ENCODE measurements at regions not wholly inside any gene's neighbourhood (a gene's known extent, or its start where the extent isn't known, plus 50 kb on each side); places are given as distances from the start of the nearest gene placed in this dataset.
"Not testable (repeated sequence)": the region's sequence is repeated elsewhere in the genome, so short reads cannot be mapped to it uniquely, and the experiment has no call there.

DNA sequence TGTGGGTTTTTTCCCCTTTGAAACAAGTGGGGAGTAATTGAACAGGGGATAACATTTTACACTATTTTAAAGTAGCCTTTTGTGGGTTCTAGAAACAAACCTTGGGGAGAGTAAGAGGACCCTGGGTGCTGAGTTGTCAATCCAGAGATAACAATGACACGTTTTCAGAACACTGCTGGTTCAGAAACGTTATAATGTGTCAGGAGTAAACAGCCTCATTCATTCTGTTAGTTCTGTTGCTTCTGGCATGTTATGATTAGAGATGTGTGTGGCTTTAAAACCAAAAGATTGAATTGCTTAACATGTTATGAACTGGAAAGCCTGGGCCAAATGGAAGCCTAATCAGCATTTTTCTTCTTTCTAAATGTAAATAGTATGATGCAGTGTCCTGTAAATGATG is 680.5 kb upstream of the NOVA1 start:
- FAIRE-seq, result no peak

DNA sequence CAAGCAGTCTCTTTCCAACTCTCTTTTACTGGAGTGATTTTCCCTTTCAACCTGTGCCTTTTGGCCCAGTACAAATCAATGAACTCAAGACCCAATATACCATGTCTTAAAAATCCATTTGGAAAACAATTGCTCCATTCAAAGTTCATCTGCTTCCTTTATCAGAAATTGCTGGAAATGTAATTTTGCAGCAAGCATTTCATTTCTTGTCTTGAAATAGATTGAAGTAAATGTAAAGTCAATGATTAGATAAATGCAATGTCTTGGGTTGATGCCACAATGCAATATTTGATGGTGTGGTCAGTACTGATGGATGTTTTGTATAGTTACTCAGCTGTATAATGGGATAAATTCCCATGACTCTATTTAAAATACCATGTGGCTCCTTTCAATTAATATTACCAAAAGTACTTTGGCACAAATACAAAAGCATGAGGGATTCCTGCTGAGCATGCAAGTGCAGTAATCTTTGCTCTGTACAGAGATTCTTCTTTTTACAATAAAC is 707.7 kb upstream of the NOVA1 start:
- FAIRE-seq, result no peak

DNA sequence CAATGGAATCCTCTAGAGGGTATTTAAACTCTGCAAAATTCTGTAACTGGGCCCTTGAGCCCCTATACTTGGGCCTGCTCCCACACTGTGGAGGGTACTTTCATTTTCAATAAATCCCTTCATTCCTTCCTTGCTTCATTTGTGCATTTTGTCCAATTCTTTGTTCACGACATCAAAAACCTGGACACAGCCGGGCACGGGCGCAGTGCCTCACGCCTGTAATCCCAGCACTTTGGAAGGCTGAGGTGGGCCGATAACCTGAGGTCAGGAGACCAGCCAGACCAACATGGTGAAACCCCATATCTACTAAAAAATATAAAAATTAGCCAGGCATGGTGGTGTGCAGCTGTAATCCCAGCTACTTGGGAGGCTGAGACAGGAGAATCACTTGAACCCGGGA is 714.9 kb upstream of the NOVA1 start:
- not testable (repeated sequence) for FAIRE-seq

DNA sequence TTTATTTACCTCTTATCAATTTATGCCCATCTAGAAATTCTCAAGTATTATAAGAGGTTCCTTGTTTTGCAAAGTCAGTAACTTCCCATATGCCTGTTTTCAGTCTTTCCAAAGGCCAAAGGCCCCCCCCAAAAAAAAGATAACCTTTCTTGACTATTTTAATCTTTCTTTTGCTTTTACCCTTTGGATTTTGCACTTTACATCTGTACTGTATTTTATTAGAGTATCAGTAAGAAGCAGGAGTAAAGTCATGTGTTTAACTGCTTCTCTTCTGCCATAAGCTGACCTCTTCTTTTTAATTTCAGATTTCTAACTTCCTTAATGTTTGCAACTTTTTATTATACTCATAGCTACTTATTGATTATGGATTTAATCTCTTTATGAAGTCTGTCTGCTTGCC is 716.4 kb upstream of the NOVA1 start:
- FAIRE-seq, result no peak

DNA sequence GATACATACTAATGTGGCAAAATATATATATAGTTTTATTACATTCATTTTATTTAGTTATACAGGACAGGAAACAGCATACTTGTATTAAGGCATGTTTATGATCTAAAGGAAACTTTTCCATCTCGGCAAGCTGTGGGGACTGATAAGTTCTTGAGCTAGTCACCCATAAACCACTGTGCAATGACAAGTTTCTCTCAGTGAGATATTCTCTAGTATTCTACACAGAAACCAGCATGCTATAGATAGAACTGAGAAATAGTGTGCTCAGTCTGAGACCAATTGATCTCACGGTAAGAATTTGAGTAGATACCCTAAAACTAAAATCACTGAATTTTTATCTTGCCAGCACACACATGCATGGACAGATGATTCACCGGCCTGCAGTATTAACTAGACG is 717.6 kb upstream of the NOVA1 start:
- FAIRE-seq, result no peak

GRCh38 chr14:27315947-27316346 is 718.1 kb upstream of the NOVA1 start:
- no peak for FAIRE-seq

GRCh38 chr14:27318774-27319420 is 721.1 kb upstream of the NOVA1 start:
- no peak for FAIRE-seq

- FAIRE-seq, result no peak
Measured at GRCh38 chr14:27320261-27320660, 722.4 kb upstream of the NOVA1 start.

DNA sequence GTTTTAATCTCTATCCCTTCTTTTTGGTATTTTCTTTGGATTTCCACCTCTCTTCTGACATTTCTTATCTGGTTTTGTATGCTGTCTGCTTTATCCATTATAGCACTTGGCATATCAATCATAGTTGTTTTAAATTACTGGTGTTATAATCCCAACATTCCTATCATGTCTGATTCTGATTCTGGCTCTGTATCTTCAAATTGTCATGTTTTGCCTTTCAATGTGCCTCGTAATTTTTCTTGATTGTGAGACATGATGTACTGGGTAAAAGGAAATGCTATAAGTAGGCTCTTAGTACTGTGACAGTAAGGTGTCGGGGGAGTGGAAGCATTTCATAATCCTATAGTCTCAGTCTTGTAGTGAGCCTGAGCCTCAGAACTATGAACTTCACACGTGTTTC is 729.3 kb upstream of the NOVA1 start:
- no peak for FAIRE-seq

DNA sequence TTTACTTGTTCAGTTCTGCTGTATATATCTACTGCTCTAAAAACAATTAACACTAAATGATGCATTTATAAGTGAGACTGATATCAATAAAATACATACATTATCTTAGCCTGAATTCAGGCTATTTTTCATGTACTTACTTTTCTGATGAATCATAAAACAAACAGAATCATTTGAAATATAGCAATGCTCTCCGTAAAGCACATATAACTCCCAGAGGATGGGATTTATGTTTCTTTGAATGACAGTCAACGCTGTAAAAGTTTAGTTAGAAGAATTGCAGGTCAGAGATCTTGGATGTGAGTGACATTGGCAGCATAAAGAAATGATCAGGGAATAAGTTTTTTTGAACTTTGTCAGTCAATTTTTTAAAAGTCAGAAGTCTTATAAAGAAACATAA is 740.2 kb upstream of the NOVA1 start:
- no peak for FAIRE-seq

DNA sequence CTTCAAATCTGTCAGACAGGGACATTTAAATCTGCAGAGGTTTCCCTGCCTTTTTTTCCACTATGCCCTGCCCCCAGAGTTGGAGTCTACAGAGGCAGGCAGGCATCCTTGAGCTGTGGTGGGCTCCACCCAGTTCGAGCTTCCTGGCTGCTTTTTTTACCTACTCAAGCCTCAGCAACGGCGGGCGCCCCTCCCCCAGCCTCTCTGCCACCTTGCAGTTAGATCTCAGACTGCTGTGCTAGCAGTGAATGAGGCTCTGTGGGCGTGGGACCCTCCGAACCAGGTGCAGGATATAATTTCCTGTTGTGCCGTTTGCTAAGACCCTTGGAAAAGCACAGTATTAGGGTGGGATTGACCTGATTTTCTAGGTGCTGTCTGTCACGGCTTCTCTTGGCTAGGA is 765.2 kb upstream of the NOVA1 start:
- FAIRE-seq, result not testable (repeated sequence)

DNA sequence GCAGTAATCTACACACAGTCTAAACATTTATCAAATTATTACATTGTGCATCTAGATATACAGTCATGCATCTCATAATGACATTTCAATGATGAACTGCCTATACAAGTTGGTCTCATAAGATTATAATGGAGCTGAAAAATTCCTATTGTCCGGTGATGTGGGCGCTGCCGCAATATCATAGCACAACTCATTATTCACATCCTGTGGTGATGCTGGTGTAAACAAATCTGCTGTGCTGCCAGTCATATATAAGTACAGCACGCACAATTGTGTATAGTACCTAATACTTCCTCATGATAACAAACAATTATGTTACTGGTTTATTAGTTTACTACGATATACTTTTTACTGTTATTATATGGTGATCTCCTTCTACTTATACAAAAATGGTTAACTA is 768.8 kb upstream of the NOVA1 start:
- FAIRE-seq, result no peak

DNA sequence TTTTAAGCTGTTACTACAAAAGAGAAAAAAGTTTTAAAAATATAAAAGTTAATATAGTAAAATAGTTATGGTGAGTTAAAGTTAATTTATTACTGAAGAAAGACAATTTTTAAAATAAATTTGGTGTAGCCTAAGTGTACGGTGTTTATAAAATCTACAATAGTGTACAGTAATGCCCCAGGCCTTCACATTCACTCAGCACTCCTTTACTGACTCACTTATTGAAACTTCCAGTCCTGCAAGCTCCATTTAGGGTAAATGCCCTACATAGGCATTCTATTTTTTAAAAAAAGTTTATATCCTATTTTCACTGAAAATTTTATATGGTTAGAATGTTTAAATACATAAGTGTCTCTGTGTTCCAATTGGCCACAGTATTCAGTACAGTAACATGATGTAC is 769.5 kb upstream of the NOVA1 start:
- peak; percentile 49 for FAIRE-seq

DNA sequence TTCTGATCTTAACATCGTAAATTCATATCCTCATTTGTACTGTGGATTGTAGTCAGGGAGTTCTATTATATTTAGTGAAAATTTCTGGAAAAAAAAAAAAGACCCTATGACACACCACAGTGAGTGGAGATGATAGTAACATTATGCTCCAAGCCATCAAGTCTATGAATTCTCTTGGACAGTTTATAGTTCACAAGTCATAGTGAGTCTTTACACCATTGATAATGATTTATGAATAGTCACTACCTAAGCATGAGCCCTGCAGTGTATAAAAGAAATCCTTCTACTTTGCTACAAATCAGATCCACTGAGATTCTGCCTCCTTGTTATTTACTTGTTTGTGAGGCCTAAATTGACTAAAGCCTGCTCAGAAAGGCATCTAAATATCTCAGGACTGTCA is 772.2 kb upstream of the NOVA1 start:
- FAIRE-seq, result no peak

DNA sequence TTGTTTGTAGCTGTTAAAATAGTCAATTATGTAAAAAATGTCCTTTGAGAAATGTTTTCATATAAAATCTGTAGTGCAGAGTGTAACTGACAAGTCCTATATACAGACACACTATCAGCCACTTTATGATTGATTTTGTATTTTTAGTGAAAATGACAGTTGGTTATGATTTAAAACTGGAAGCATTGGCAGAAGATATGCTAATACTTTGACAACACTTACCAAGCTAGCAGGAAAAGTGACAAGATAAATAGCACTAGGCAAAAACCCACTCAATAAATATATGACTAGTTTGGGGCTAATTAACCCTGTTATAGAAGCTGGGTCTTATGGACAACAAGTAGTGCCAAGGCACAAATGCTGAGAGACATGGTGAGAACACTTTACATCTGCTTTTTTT is 772.9 kb upstream of the NOVA1 start:
- FAIRE-seq, result no peak

- no peak for FAIRE-seq
Measured at GRCh38 chr14:27371209-27371608, 773.4 kb upstream of the NOVA1 start.

DNA sequence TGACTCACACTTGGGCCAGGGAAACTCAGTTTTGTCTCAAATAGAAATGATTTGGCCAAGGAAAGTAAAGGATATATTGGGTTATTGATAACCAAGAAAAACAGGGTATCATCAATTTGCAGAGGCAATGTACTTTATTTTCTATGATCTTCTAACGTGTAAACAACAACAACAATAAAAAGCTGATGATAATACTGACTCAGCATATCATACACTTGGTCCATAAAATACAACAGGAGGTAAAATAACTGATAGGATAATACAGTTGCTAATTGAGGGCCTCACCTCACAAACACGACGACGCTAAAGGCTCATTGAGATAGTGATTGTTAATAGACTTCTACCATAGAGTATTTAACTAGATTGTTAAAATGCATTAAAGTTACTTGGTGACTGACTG is 774.0 kb upstream of the NOVA1 start:
- no peak for FAIRE-seq

DNA sequence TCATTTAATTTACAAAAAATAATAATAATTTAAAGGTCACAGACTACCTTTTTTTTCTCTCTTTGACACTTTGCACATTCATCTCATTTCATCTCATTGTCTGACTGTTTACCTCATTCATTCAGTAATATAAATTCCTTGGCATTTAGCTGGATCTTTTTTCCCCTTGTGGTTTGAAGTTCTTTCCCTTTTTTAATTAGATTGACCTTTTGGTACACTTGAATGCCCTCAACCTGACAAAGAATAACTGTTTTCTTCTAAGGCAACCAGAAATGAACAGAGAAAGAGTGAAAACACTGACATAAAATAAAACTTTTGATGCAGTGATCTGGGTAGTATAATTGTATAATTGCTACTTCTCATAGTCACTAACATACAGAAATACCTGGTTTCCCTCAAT is 774.9 kb upstream of the NOVA1 start:
- FAIRE-seq, result no peak

- no peak for FAIRE-seq
Measured at GRCh38 chr14:27384124-27384523, 786.3 kb upstream of the NOVA1 start.

DNA sequence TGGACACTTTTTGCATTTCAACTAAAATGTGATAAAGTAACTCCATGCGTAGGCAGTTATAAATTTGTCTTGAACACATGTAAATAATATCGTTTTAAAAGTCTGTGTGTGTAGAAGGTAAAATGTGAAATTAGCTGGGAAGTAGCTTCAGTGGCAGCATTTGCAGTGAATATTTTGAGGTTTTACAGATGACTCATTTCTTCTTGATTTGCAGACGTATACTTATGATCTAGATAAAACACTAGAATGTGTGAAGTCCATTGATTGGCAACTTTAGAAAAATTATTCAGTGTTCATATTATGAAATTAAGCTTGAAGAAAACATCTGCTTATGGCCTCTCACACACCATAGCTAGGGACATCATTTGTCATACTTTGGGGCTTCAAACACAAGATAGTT is 788.6 kb upstream of the NOVA1 start:
- no peak for FAIRE-seq

DNA sequence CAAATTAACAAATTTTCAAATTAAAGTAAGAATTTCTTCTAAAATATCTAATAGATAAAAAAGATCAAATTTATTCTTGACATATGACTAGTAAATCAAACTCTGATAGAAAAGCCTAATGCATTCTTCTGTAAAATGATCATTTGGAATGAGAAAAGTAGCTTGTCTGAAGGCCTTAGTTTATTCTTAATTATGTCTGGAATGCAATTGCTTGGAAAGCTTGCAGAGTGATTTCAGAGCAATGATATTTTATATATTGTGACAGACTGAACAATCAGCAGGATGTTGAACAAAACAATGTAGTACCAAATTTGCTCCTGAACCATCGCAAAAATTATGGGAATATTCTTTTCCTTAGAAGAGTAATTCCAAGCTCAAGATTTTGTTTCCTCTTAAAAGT is 789.6 kb upstream of the NOVA1 start:
- no peak for FAIRE-seq

- FAIRE-seq, result no peak
Measured at GRCh38 chr14:27389402-27389801, 791.6 kb upstream of the NOVA1 start.

DNA sequence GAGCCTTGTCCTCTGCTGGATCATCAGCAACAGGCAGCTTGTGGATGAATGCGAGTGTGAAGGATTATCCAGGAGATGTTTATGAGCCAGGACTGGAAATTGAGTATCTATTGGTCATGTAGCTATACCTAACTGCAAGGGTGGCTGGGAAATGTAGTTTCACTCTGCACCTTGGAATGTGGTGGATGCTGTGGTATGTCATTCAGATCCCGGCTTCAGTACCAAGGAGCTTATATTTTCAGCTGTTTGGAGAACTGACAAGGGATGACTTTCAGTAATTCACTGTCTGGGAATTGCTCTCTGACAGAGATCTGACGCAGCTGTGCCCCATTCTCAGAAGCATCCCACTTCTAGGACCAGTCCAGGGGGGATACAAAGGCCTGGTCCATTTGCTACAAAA is 792.3 kb upstream of the NOVA1 start:
- FAIRE-seq, result no peak

DNA sequence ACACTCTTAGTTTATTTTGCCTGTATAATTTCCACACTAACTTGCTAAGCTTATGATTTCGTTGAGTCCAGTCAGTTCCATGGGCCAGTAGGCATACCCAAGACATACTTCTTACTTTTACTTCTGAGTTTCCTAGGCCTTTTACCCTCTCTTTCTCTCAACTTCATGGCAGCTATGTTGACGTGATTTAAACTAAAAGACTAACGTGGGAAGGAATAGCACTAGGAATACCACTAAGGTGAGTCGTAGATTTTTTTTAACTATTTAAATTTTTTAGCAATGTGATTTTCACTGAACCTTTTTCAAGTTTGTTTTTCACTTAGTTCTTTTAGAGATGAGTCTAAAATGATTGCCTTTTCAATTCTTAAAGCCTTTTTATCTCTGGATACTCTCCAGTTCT is 793.5 kb upstream of the NOVA1 start:
- FAIRE-seq, result no peak

GRCh38 chr14:27392153-27392552 is 794.3 kb upstream of the NOVA1 start:
- FAIRE-seq, result no peak

DNA sequence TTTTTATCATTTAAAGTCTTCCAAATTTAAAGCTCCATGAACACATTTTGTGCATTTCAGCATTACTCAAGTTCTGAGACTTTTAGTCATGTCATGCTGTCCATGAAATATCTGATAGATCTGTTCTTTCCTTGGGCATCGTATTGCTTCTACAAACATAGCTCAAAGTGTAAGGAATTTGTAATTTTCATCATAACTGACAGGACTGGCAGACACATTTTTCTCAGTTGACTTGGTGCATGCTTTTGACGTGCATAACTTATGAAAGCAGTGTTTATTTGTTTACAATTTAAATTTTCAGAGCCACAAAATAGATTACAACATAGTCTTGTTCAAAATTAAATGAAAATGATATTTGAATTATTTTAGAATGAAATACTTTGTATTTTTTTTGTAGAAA is 812.1 kb upstream of the NOVA1 start:
- no peak for FAIRE-seq

All from A204.1 (cell line).